HEK293T (cell line): ENCODE measurements at regions not wholly inside any gene's neighbourhood (a gene's known extent, or its start where the extent isn't known, plus 50 kb on each side); places are given as distances from the start of the nearest gene placed in this dataset.

Source experiments
- CTCF ChIA-PET: fragments of 350-600 bp; formaldehyde crosslinking; extraction: SDS; loops from one replicate; lab custom pipeline; 2021; ENCODE audit warnings: antibody characterized with exemption, inconsistent platforms; lab: Yijun Ruan, JAX
- POLR2A ChIA-PET: fragments of 350-600 bp; formaldehyde crosslinking; extraction: SDS; loops from one replicate; lab custom pipeline; 2020; ENCODE audit warnings: antibody characterized with exemption, inconsistent platforms; lab: Yijun Ruan, JAX
- DNase-seq: peaks from one replicate; pipeline ENCODE4 v3.0.0; 2012; ENCODE audit warnings: mixed read lengths; ENCODE audit errors: extremely low spot score
- ARNT ChIP-seq: fragments of 450-650 bp; IDR thresholded peaks from 2 replicates; pipeline ENCODE4 v1.6.1; 2017; ENCODE audit warnings: mild to moderate bottlenecking
- BHLHE40 ChIP-seq: fragments of 450-650 bp; IDR thresholded peaks from 2 replicates; pipeline ENCODE4 v1.6.1; 2016; ENCODE audit warnings: mild to moderate bottlenecking, moderate library complexity, borderline replicate concordance
- CTBP1 ChIP-seq: fragments of 450-650 bp; IDR thresholded peaks from 2 replicates; pipeline ENCODE4 v1.6.1; 2016; ENCODE audit warnings: borderline replicate concordance
- ELF4 ChIP-seq: fragments of 450-650 bp; IDR thresholded peaks from 2 replicates; pipeline ENCODE4 v1.6.1; 2017; ENCODE audit warnings: antibody characterized with exemption
- FOXA1 ChIP-seq: fragments of 450-650 bp; IDR thresholded peaks from 2 replicates; pipeline ENCODE4 v1.6.1; 2016; ENCODE audit warnings: mild to moderate bottlenecking
- FOXK2 ChIP-seq: fragments of 450-650 bp; IDR thresholded peaks from 2 replicates; pipeline ENCODE4 v1.6.1; 2016; ENCODE audit warnings: mild to moderate bottlenecking
- FOXM1 ChIP-seq: fragments of 450-650 bp; IDR thresholded peaks from 2 replicates; pipeline ENCODE4 v1.6.1; 2017; ENCODE audit warnings: mild to moderate bottlenecking, borderline replicate concordance
- HDGF ChIP-seq: fragments of 450-650 bp; IDR thresholded peaks from 2 replicates; pipeline ENCODE4 v1.6.1; 2017; ENCODE audit warnings: antibody characterized with exemption, borderline replicate concordance
- L3MBTL2 ChIP-seq: fragments of 450-650 bp; conservative IDR thresholded peaks from 2 replicates; pipeline ENCODE4 v1.6.1; 2016; ENCODE audit warnings: mild to moderate bottlenecking
- LEF1 ChIP-seq: fragments of 450-650 bp; IDR thresholded peaks from 2 replicates; pipeline ENCODE4 v1.6.1; 2017; ENCODE audit warnings: mild to moderate bottlenecking, borderline replicate concordance
- NFRKB ChIP-seq: fragments of 450-650 bp; IDR thresholded peaks from 2 replicates; pipeline ENCODE4 v1.6.1; 2016; ENCODE audit warnings: mild to moderate bottlenecking, moderate library complexity
- PKNOX1 ChIP-seq: fragments of 450-650 bp; IDR thresholded peaks from 2 replicates; pipeline ENCODE4 v1.6.1; 2016
- SP1 ChIP-seq: fragments of 450-650 bp; IDR thresholded peaks from 2 replicates; pipeline ENCODE4 v1.6.1; 2017
- SUZ12 ChIP-seq: fragments of 450-650 bp; IDR thresholded peaks from 2 replicates; pipeline ENCODE4 v1.6.1; 2016; ENCODE audit warnings: mild to moderate bottlenecking
- TARDBP ChIP-seq: fragments of 450-650 bp; IDR thresholded peaks from 2 replicates; pipeline ENCODE4 v1.6.1; 2016
- ZNF384 ChIP-seq: fragments of 450-650 bp; IDR thresholded peaks from 2 replicates; pipeline ENCODE4 v1.6.1; 2016

GRCh38 chr2:153320879-153321278 lies 157.7 kb downstream of the RPRM start:
- DNase-seq = no peak
- TF ChIP-seq TARDBP = no peak
- TF ChIP-seq FOXK2 = no peak
- TF ChIP-seq SP1 = no peak
- TF ChIP-seq L3MBTL2 = no peak
- TF ChIP-seq PKNOX1 = no peak
- no peak for TF ChIP-seq NFRKB
- TF ChIP-seq ARNT = no peak
- no peak for TF ChIP-seq ZNF384
- TF ChIP-seq FOXM1 = no peak
- no peak for TF ChIP-seq LEF1
- no peak for TF ChIP-seq CTBP1
- TF ChIP-seq SUZ12 = no peak
- no peak for TF ChIP-seq ELF4
- TF ChIP-seq FOXA1 = no peak
- TF ChIP-seq HDGF = no peak
- no peak for TF ChIP-seq BHLHE40
- ChIA-PET CTCF (no interaction called here), POLR2A (no interaction called here)

DNA sequence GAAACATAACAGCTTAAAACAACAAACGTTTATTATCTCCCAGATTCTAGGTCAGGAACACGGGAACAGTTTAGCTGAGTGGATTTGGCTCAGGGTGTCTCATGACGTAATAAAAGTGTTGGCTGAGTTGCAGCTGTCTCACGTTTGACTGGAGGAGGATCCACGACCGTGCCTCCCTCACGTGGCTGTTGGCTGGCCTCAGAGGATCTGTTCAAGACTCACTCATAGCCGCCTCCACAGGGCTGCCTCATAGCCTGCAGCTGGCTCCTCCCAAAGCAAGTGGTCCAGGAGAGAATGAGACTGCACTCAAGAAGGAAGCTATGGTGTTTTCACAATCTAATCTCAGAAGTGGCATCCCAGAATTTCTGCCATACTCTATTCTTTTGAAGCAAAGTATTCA lies 167.1 kb downstream of the RPRM start:
- ChIA-PET POLR2A (no interaction called here), CTCF (no interaction called here)
- no peak for DNase-seq
- no peak for TF ChIP-seq LEF1
- TF ChIP-seq SP1 = no peak
- TF ChIP-seq FOXM1 = no peak
- TF ChIP-seq BHLHE40 = no peak
- no peak for TF ChIP-seq L3MBTL2
- no peak for TF ChIP-seq ZNF384
- no peak for TF ChIP-seq FOXK2
- no peak for TF ChIP-seq CTBP1
- no peak for TF ChIP-seq ELF4
- no peak for TF ChIP-seq HDGF
- TF ChIP-seq PKNOX1 = no peak

- no peak for DNase-seq
- POLR2A ChIA-PET = no interaction called here
- no peak for TF ChIP-seq FOXK2
- TF ChIP-seq FOXA1 = no peak
- CTCF ChIA-PET = no interaction called here
Measured at GRCh38 chr2:153308466-153308865, 170.1 kb downstream of the RPRM start.

GRCh38 chr2:153307223-153307622 lies 171.3 kb downstream of the RPRM start:
- POLR2A ChIA-PET = no interaction called here
- CTCF ChIA-PET = no interaction called here
- TF ChIP-seq L3MBTL2 (no peak), FOXK2 (no peak), TARDBP (no peak), NFRKB (no peak), ELF4 (no peak), SUZ12 (no peak)
- DNase-seq = no peak

- no peak for DNase-seq
- ChIA-PET POLR2A (no interaction called here), CTCF (no interaction called here)
- no peak for TF ChIP-seq CTBP1
- TF ChIP-seq TARDBP = no peak
- TF ChIP-seq FOXM1 = no peak
- TF ChIP-seq ARNT = no peak
- TF ChIP-seq BHLHE40 = no peak
- TF ChIP-seq FOXA1 = no peak
- no peak for TF ChIP-seq ELF4
- no peak for TF ChIP-seq NFRKB
Measured at GRCh38 chr2:153299809-153300208, 178.8 kb downstream of the RPRM start.

- ChIA-PET POLR2A (no interaction called here), CTCF (no interaction called here)
- TF ChIP-seq SP1 (no peak), FOXM1 (no peak), ELF4 (no peak), CTBP1 (no peak), NFRKB (no peak), FOXK2 (no peak), FOXA1 (no peak), SUZ12 (no peak)
- DNase-seq = no peak
Measured at GRCh38 chr2:153299217-153299616, 179.3 kb downstream of the RPRM start.

DNA sequence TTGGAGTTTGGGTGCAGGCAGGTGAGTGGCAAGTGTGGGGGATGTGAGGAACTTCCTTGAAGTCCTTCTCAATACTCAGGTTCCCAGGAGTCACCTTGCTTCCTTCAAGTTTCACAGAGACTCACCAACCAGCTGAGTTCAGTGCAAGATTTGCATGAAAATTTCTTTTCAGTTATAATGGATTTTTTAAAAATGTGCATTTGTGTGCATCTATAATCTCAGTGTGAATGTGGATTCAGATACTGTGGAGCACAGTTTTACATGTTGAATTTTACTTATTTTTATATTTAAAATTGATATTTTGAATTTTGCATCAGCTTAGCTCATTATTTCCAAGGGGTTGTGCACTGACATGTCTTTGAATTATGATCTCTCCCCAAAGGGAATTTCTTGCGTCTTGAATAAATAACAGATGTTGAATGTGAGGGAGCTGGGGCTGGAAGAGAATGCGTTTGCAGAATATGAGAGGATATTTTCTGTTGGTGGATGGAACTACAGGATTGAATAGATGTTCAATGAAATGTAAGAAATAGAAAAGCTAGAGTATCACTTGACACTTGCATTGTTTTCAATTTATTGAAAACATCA lies 184.3 kb downstream of the RPRM start:
- no peak for DNase-seq
- POLR2A ChIA-PET = no interaction called here
- CTCF ChIA-PET = no interaction called here
- no peak for TF ChIP-seq TARDBP
- no peak for TF ChIP-seq ZNF384
- no peak for TF ChIP-seq L3MBTL2
- TF ChIP-seq NFRKB = no peak
- TF ChIP-seq FOXM1 = no peak
- TF ChIP-seq SUZ12 = no peak
- TF ChIP-seq FOXA1 = no peak
- TF ChIP-seq HDGF = no peak
- TF ChIP-seq LEF1 = no peak
- TF ChIP-seq ELF4 = no peak
- TF ChIP-seq BHLHE40 = no peak
- TF ChIP-seq SP1 = no peak
